ENCODE measurements at regions not wholly inside any gene's neighbourhood (a gene's known extent, or its start where the extent isn't known, plus 50 kb on each side); places are given as distances from the start of the nearest gene placed in this dataset.

DNA sequence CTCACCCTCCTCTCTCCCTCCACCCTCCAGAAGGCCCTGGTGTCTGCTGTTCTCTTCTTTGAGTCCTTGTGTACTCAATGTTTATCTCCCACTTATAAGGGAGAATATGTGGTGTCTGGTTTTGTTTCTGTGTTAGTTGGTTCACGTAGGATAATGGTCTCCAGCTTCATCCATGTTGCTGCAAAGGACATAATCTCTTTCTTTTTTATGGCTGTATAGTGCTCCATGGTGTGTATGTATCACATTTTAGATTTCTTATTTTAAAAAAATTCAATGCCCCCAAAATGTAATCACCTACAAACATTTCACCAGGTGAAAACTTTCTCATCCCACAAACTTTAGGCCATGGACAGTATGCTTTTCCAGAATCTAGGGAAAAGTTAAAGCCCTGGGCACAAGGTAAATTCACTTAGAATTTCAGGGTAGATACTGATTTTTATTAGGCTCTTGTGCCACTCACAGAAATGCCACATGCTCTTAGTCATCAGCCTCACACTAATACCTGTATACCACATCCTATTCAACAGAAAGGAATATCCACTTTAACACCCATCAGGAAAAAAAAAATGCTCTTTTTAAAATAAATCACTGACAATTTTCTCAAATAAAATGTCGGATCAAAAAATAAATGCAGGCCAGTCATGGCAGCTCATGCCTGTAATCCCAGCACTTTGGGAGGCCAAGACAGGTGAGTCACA, 104.8 kb upstream of the ENPP6 start:
- TF ChIP-seq MXI1 (IDR thresholded peaks at IDR 0.05; ENCODE audit: borderline replicate concordance, low read depth, low read length) (no peak), POLR2A (IDR thresholded peaks at IDR 0.05; ENCODE audit: low read depth, low read length) (no peak), RAD21 (IDR thresholded peaks at IDR 0.05; ENCODE audit: low read length) (no peak), CHD1 (IDR thresholded peaks at IDR 0.05; ENCODE audit: low read depth, low read length) (no peak), SMC3 (IDR thresholded peaks at IDR 0.05; ENCODE audit: low read depth, low read length) (no peak), BHLHE40 (IDR thresholded peaks at IDR 0.05; ENCODE audit: low read depth, low read length) (no peak)
- TF ChIP-seq, protein P1, sequence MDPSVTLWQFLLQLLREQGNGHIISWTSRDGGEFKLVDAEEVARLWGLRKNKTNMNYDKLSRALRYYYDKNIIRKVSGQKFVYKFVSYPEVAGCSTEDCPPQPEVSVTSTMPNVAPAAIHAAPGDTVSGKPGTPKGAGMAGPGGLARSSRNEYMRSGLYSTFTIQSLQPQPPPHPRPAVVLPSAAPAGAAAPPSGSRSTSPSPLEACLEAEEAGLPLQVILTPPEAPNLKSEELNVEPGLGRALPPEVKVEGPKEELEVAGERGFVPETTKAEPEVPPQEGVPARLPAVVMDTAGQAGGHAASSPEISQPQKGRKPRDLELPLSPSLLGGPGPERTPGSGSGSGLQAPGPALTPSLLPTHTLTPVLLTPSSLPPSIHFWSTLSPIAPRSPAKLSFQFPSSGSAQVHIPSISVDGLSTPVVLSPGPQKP (IDR thresholded peaks at IDR 0.05; ENCODE audit: borderline replicate concordance, low read depth, low read length), result no peak
- TF ChIP-seq, protein P2, sequence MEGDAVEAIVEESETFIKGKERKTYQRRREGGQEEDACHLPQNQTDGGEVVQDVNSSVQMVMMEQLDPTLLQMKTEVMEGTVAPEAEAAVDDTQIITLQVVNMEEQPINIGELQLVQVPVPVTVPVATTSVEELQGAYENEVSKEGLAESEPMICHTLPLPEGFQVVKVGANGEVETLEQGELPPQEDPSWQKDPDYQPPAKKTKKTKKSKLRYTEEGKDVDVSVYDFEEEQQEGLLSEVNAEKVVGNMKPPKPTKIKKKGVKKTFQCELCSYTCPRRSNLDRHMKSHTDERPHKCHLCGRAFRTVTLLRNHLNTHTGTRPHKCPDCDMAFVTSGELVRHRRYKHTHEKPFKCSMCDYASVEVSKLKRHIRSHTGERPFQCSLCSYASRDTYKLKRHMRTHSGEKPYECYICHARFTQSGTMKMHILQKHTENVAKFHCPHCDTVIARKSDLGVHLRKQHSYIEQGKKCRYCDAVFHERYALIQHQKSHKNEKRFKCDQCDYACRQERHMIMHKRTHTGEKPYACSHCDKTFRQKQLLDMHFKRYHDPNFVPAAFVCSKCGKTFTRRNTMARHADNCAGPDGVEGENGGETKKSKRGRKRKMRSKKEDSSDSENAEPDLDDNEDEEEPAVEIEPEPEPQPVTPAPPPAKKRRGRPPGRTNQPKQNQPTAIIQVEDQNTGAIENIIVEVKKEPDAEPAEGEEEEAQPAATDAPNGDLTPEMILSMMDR (conservative IDR thresholded peaks at IDR 0.05; ENCODE audit: low read depth, low read length), result no peak

All from IMR-90 (cell line).